SH-SY5Y (cell line): ENCODE measurements at regions not wholly inside any gene's neighbourhood (a gene's known extent, or its start where the extent isn't known, plus 50 kb on each side); places are given as distances from the start of the nearest gene placed in this dataset.

Experiments
- GATA2 ChIP-seq: IDR thresholded peaks from 2 replicates; pipeline ENCODE4 v1.6.1; 2011; ENCODE audit warnings: mild to moderate bottlenecking, low read depth, low read length
- GATA3 ChIP-seq: IDR thresholded peaks from 2 replicates; pipeline ENCODE4 v1.6.1; 2011; ENCODE audit warnings: low read depth, mild to moderate bottlenecking, low read length, moderate library complexity

DNA sequence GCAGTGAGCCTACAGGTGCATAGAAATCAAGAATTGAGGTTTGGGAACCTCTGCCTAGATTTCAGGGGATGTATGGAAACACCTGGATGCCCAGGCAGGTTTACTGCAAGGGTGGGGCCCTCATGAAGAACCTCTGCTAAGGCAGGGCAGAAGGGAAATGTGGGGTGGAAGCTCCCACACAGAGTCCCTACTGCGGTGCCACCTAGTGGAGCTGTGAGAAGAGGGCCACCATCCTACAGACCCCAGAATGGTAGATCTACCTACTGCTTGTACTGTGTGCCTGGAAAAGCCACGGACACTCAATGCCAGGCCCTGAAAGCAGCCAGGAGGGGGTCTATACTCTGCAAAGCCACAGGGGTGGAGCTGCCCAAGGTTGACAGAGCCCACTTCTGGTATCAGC, 533.5 kb downstream of the GPAM start:
- TF ChIP-seq GATA3 (no peak), GATA2 (no peak)
